HepG2 (cell line): ENCODE measurements at regions not wholly inside any gene's neighbourhood (a gene's known extent, or its start where the extent isn't known, plus 50 kb on each side); places are given as distances from the start of the nearest gene placed in this dataset.

Experiments
- ATAC-seq: fragments of 200-7000 bp; cut with Tn5 transposase; 3 replicates; pipeline ENCODE4 v1.9.1; 2020; ENCODE audit warnings: mild to moderate bottlenecking, moderate library complexity
- BruUV-seq: library from RNA; stranded (reverse); fragments of 400-500 nt; replicated peaks from 2 replicates; lab custom pipeline; 2021; lab: Mats Ljungman, UMichigan
- CTCF ChIA-PET: fragments of 300-600 bp; formaldehyde crosslinking; extraction: SDS; loops from one replicate; lab custom pipeline; 2021; ENCODE audit warnings: low total read pairs, inconsistent platforms, low intra/inter-chr PET ratio; lab: Yijun Ruan, JAX
- POLR2A ChIA-PET: fragments of 350-600 bp; sonication (Branson Sonifier 250); formaldehyde crosslinking; loops from one replicate; lab custom pipeline; 2020; ENCODE audit warnings: antibody characterized with exemption, inconsistent platforms; lab: Yijun Ruan, JAX
- DNase-seq: peaks from one replicate; pipeline ENCODE4 v3.0.0-alpha.2; 2015; ENCODE audit warnings: low spot score
- FAIRE-seq: peaks from 3 replicates; lab custom pipeline; 2011; peaks lifted over from hg19 to GRCh38; lab: Jason Lieb, UNC
- H2AFZ ChIP-seq: one replicate; pipeline ENCODE4 v1.6.1; 2011; ENCODE audit warnings: low read length, inconsistent platforms
- H3K27ac ChIP-seq: fragments of 300-600 bp; 3 replicates; pipeline ENCODE4 v1.8.0; 2011; ENCODE audit warnings: mixed run types, mild to moderate bottlenecking, mixed read lengths, low read length, inconsistent platforms; ENCODE audit not compliant: insufficient read depth; ENCODE audit errors: extremely low read length
- H3K27me3 ChIP-seq, 2 experiments: fragments of 200-600 bp in 1 of 2; 2 replicates in 1 of 2; 3 replicates in 1 of 2; pipeline versions ENCODE4 v1.6.0 to v1.8.0; 2011; ENCODE audit warnings: low read length in 2 of 2, mild to moderate bottlenecking in 2 of 2, moderate library complexity in 2 of 2, inconsistent platforms in 1 of 2; ENCODE audit not compliant: insufficient read depth in 2 of 2, control insufficient read depth in 1 of 2
- H3K36me3 ChIP-seq, 2 experiments: fragments of 200-600 bp in 1 of 2; replicated peaks in 1 of 2; 2 replicates in 1 of 2; 3 replicates in 1 of 2; pipeline versions ENCODE4 v1.5.1 to v1.8.0; 2011; ENCODE audit warnings: low read length in 2 of 2, inconsistent platforms in 1 of 2; ENCODE audit not compliant: insufficient read depth in 2 of 2, control insufficient read depth in 1 of 2
- H3K4me1 ChIP-seq: 2 replicates; pipeline ENCODE4 v1.5.1; 2012; ENCODE audit warnings: low read length, inconsistent platforms; ENCODE audit not compliant: insufficient read depth
- H3K4me2 ChIP-seq: 2 replicates; pipeline ENCODE4 v1.6.0; 2011; ENCODE audit warnings: low read depth, low read length, inconsistent platforms
- H3K4me3 ChIP-seq, 3 experiments: fragments of 200-600 bp in 1 of 3; sonication (generic), shearing (Covaris generic) in 1 of 3; replicated peaks in 1 of 3; 2 replicates each; pipeline ENCODE4 v1.5.1; 2011 to 2016; ENCODE audit warnings: low read length in 3 of 3, inconsistent platforms in 2 of 3, low read depth in 2 of 3, mild to moderate bottlenecking in 2 of 3, control low read depth in 1 of 3, mixed read lengths in 1 of 3; ENCODE audit not compliant: insufficient read depth in 1 of 3
- H3K79me2 ChIP-seq: one replicate; pipeline ENCODE4 v1.6.1; 2011; ENCODE audit warnings: low read length, inconsistent platforms; ENCODE audit not compliant: insufficient read depth
- H3K9ac ChIP-seq: 2 replicates; pipeline ENCODE4 v1.6.0; 2011; ENCODE audit warnings: mild to moderate bottlenecking, low read depth, low read length, inconsistent platforms; ENCODE audit not compliant: insufficient read depth
- H3K9me3 ChIP-seq: 2 replicates; pipeline ENCODE4 v1.5.1; 2012; ENCODE audit warnings: mild to moderate bottlenecking, low read length
- H4K20me1 ChIP-seq: 2 replicates; pipeline ENCODE4 v1.6.0; 2011; ENCODE audit warnings: inconsistent platforms, mild to moderate bottlenecking, low read length, moderate library complexity; ENCODE audit not compliant: insufficient read depth
- CCAR2 ChIP-seq: fragments of 200-400 bp; formaldehyde crosslinking; optimal IDR thresholded peaks from 2 replicates; pipeline ENCODE3; 2018; ENCODE audit warnings: low read depth, mild to moderate bottlenecking, low read length, moderate library complexity
- CREB1 ChIP-seq, 2 experiments: fragments of 450-650 bp in 1 of 2; IDR thresholded peaks; 2 replicates each; pipeline ENCODE4 v1.6.1; 2016 to 2017; ENCODE audit warnings: control low read depth in 1 of 2, mild to moderate bottlenecking in 1 of 2, missing compliant biosample characterization in 1 of 2, missing genetic modification characterization in 1 of 2
- FOXA1 ChIP-seq, 2 experiments: fragments of 450-650 bp in 1 of 2; sonication (generic) in 1 of 2; formaldehyde crosslinking in 1 of 2; IDR thresholded peaks; 2 replicates each; pipeline versions ENCODE4 v1.4.0 to v1.6.1; 2016 to 2020; ENCODE audit warnings: missing genetic modification reagents in 1 of 2
- MIER2 ChIP-seq: IDR thresholded peaks from 2 replicates; pipeline ENCODE4 v1.6.1; 2016; ENCODE audit warnings: missing biosample characterization, missing genetic modification reagents
- PAX8 ChIP-seq: sonication (generic); formaldehyde crosslinking; IDR thresholded peaks from 2 replicates; pipeline ENCODE4 v1.8.0; 2022; ENCODE audit warnings: mild to moderate bottlenecking, missing genetic modification reagents, borderline replicate concordance
- RBFOX2 ChIP-seq: fragments of 200-400 bp; formaldehyde crosslinking; IDR thresholded peaks from 2 replicates; pipeline ENCODE4 v1.6.1; 2017; ENCODE audit warnings: low read depth, mild to moderate bottlenecking, low read length
- SYNCRIP ChIP-seq: fragments of 200-400 bp; formaldehyde crosslinking; IDR thresholded peaks from 2 replicates; pipeline ENCODE4 v1.6.1; 2018; ENCODE audit warnings: mild to moderate bottlenecking, low read depth, low read length; ENCODE audit not compliant: insufficient read depth
- USF2 ChIP-seq, 2 experiments: sonication (generic) in 1 of 2; formaldehyde crosslinking in 1 of 2; IDR thresholded peaks; 2 replicates each; pipeline versions ENCODE4 v1.5.1 to v1.6.1; 2011 to 2020; ENCODE audit warnings: borderline replicate concordance in 1 of 2, low read depth in 1 of 2, low read length in 1 of 2, mild to moderate bottlenecking in 1 of 2, missing genetic modification reagents in 1 of 2, moderate library complexity in 1 of 2
- ZKSCAN1 ChIP-seq: fragments of 150-350 bp; IDR thresholded peaks from 2 replicates; pipeline ENCODE4 v1.6.1; 2014; ENCODE audit warnings: low read length
- ZNF3 ChIP-seq: IDR thresholded peaks from 2 replicates; pipeline ENCODE4 v1.7.0; 2017; ENCODE audit warnings: inconsistent platforms
- ZNF33B ChIP-seq: sonication (generic); formaldehyde crosslinking; IDR thresholded peaks from 2 replicates; pipeline ENCODE4 v1.5.1; 2020; ENCODE audit warnings: mild to moderate bottlenecking, missing genetic modification reagents
- ZNF652 ChIP-seq: IDR thresholded peaks from 2 replicates; pipeline ENCODE4 v1.6.1; 2016; ENCODE audit warnings: low read depth, borderline replicate concordance
- ZNF672 ChIP-seq: sonication (generic); formaldehyde crosslinking; IDR thresholded peaks from 2 replicates; pipeline ENCODE4 v1.8.1; 2022; ENCODE audit warnings: missing genetic modification reagents
- ZSCAN29 ChIP-seq: sonication (generic); formaldehyde crosslinking; conservative IDR thresholded peaks from 2 replicates; pipeline ENCODE4 v1.4.0; 2020; ENCODE audit warnings: mild to moderate bottlenecking, missing genetic modification reagents
- WGBS: methylation state at CpG from one replicate; pipeline ENCODE4 v1.1.6; 2017; ENCODE audit warnings: low lambda C conversion rate; 5-methylcytosine and 5-hydroxymethylcytosine counted together
- in situ Hi-C: cut with HindIII; loops from 2 replicates; pipeline ENCODE4 v1.10.0; 2017; ENCODE audit warnings: low pct_unique_long_range_greater_than_20kb; ENCODE audit not compliant: extremely low pct_ligation_motif_present
- intact Hi-C: fragments of 100-400 bp; cut with micrococcal nuclease; formaldehyde crosslinking; loops from one replicate; pipeline ENCODE4 v1.10.0; 2022; ENCODE audit not compliant: unreplicated experiment
- TF ChIP-seq, protein P1 (sequence below): sonication (generic); formaldehyde crosslinking; IDR thresholded peaks from 2 replicates; pipeline ENCODE4 v1.4.0; 2020; ENCODE audit warnings: missing genetic modification reagents
- TF ChIP-seq, protein P2 (sequence below): sonication (generic); formaldehyde crosslinking; IDR thresholded peaks from 2 replicates; pipeline ENCODE4 v1.5.0; 2020; ENCODE audit warnings: missing genetic modification reagents
- TF ChIP-seq, protein P3 (sequence below): sonication (generic); formaldehyde crosslinking; conservative IDR thresholded peaks from 2 replicates; pipeline ENCODE4 v1.4.0; 2020; ENCODE audit warnings: mild to moderate bottlenecking, missing genetic modification reagents, moderate library complexity

DNA sequence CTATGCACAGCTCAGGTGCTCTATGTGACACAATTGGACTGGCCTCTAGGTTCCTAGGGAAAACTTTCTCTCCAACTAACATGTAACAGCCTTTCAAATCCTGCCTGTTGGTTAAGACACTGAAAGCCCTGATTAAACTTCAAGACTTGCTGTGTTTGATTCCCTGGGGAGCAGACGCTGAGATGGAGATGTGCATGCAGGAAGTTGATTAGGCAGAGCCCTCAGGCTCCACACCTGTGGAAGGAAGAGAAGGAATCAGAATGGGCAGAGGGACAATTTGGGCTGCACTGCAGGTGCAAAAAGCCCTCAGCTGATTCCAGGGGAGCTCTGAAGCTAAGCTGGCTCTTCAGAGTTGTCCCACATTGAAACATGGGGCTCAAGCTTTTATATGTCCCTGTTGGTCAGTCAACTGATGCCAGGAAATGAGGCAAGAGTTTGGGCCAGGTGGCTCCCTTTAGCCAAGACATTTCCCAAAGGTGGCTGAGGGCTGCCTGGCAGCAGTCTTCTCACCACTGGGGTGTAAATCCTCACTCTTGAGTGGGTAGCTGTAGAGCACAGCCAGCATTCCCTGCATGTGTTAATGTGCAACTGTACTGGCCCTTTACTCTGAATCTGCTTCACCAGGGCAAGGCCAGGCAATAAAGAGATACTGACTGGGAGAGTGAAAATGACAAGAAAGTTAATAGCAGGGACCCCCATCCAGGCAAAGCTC is 199.5 kb upstream of the DDX18 start:
- Histone ChIP-seq H3K36me3 (no peaks in the 10 kb centered on the region), H3K9ac (no peak overlapping the region), H3K4me1 (no peaks in the 10 kb centered on the region), H3K4me3 (no peak overlapping the region), H4K20me1 (no peaks in the 10 kb centered on the region), H3K9me3 (no peaks in the 10 kb centered on the region), H2AFZ (no peak overlapping the region), H3K79me2 (no peaks in the 10 kb centered on the region), H3K27ac (no peak overlapping the region), H3K27me3 (no peaks in the 10 kb centered on the region), H3K4me2 (no peak overlapping the region)
- ATAC-seq (no peak), FAIRE-seq (no peak), DNase-seq (no peak)
- no TSS peak for BruUV-seq
- intact Hi-C loops (no loop called here), in situ Hi-C loops (no loop called here)
- ChIA-PET POLR2A (no interaction called here), CTCF (no interaction called here)
- 5% methylated on average over 1 of the region's 1 CpG for WGBS
- TF ChIP-seq USF2 (IDR thresholded peaks at IDR 0.05; ENCODE audit: low read depth, low read length): no peak
- no peak for TF ChIP-seq USF2 (CRISPR knock-in tag; IDR thresholded peaks at IDR 0.05; ENCODE audit: borderline replicate concordance)
- TF ChIP-seq FOXA1 (IDR thresholded peaks at IDR 0.05): no peak
- no peak for TF ChIP-seq FOXA1 (CRISPR knock-in tag; IDR thresholded peaks at IDR 0.05)
- TF ChIP-seq, protein P1, sequence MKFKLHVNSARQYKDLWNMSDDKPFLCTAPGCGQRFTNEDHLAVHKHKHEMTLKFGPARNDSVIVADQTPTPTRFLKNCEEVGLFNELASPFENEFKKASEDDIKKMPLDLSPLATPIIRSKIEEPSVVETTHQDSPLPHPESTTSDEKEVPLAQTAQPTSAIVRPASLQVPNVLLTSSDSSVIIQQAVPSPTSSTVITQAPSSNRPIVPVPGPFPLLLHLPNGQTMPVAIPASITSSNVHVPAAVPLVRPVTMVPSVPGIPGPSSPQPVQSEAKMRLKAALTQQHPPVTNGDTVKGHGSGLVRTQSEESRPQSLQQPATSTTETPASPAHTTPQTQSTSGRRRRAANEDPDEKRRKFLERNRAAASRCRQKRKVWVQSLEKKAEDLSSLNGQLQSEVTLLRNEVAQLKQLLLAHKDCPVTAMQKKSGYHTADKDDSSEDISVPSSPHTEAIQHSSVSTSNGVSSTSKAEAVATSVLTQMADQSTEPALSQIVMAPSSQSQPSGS: no peak
- TF ChIP-seq, protein P2, sequence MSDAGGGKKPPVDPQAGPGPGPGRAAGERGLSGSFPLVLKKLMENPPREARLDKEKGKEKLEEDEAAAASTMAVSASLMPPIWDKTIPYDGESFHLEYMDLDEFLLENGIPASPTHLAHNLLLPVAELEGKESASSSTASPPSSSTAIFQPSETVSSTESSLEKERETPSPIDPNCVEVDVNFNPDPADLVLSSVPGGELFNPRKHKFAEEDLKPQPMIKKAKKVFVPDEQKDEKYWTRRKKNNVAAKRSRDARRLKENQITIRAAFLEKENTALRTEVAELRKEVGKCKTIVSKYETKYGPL (CRISPR knock-in tag): no peak
- no peak for TF ChIP-seq ZKSCAN1
- TF ChIP-seq PAX8: no peak
- TF ChIP-seq, protein P3, sequence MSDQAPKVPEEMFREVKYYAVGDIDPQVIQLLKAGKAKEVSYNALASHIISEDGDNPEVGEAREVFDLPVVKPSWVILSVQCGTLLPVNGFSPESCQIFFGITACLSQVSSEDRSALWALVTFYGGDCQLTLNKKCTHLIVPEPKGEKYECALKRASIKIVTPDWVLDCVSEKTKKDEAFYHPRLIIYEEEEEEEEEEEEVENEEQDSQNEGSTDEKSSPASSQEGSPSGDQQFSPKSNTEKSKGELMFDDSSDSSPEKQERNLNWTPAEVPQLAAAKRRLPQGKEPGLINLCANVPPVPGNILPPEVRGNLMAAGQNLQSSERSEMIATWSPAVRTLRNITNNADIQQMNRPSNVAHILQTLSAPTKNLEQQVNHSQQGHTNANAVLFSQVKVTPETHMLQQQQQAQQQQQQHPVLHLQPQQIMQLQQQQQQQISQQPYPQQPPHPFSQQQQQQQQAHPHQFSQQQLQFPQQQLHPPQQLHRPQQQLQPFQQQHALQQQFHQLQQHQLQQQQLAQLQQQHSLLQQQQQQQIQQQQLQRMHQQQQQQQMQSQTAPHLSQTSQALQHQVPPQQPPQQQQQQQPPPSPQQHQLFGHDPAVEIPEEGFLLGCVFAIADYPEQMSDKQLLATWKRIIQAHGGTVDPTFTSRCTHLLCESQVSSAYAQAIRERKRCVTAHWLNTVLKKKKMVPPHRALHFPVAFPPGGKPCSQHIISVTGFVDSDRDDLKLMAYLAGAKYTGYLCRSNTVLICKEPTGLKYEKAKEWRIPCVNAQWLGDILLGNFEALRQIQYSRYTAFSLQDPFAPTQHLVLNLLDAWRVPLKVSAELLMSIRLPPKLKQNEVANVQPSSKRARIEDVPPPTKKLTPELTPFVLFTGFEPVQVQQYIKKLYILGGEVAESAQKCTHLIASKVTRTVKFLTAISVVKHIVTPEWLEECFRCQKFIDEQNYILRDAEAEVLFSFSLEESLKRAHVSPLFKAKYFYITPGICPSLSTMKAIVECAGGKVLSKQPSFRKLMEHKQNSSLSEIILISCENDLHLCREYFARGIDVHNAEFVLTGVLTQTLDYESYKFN (CRISPR knock-in tag): no peak
- no peak for TF ChIP-seq RBFOX2
- TF ChIP-seq ZNF33B (CRISPR knock-in tag): no peak
- no peak for TF ChIP-seq MIER2
- TF ChIP-seq ZNF652: no peak
- TF ChIP-seq ZNF3 (CRISPR knock-in tag): no peak
- TF ChIP-seq ZNF672 (CRISPR knock-in tag): no peak
- TF ChIP-seq CREB1 (IDR thresholded peaks at IDR 0.05): no peak
- TF ChIP-seq CREB1 (CRISPR knock-in tag; IDR thresholded peaks at IDR 0.05): no peak
- TF ChIP-seq ZSCAN29 (CRISPR knock-in tag): no peak
- no peak for TF ChIP-seq CCAR2
- no peak for TF ChIP-seq SYNCRIP
